ENCODE measurements at regions not wholly inside any gene's neighbourhood (a gene's known extent, or its start where the extent isn't known, plus 50 kb on each side); places are given as distances from the start of the nearest gene placed in this dataset.

GRCh38 chr1:25100151-25100833 is 132.0 kb downstream of the SYF2 start:
- DNase-seq, result no peak
- Histone ChIP-seq H3K9me3 (replicated peaks; ENCODE audit: insufficient read depth, low read length) (no peaks in the 10 kb centered on the region), H3K27ac (ENCODE audit: low read length) (no peak overlapping the region), H3K9ac (ENCODE audit: low read length) (no peak overlapping the region), H3K9me2 (replicated peaks; ENCODE audit: insufficient read depth, low read length) (no peaks in the 10 kb centered on the region), H3K4me2 (ENCODE audit: low read depth, low read length) (no peak overlapping the region), H3K79me2 (ENCODE audit: low read length) (no peaks in the 10 kb centered on the region), H2AFZ (ENCODE audit: low read length) (no peak overlapping the region), H3K27me3 (replicated peaks; ENCODE audit: insufficient read depth, low read length) (no peaks in the 10 kb centered on the region), H3K36me3 (replicated peaks; ENCODE audit: insufficient read depth, low read length) (no peaks in the 10 kb centered on the region), H3K4me1 (ENCODE audit: low read length) (peaks cover 26% of the 10 kb centered on the region), H3F3A (ENCODE audit: insufficient read depth, low read length) (no peaks in the 10 kb centered on the region), H3K4me3 (ENCODE audit: low read length) (no peak overlapping the region), H4K20me1 (ENCODE audit: insufficient read depth, low read length) (no peaks in the 10 kb centered on the region)
- TF ChIP-seq EZH2phosphoT487 (IDR thresholded peaks at IDR 0.05; ENCODE audit: low read length) (no peak), EZH2 (optimal IDR thresholded peaks at IDR 0.05; ENCODE audit: low read depth, low read length) (no peak)
- TF ChIP-seq, protein P1, sequence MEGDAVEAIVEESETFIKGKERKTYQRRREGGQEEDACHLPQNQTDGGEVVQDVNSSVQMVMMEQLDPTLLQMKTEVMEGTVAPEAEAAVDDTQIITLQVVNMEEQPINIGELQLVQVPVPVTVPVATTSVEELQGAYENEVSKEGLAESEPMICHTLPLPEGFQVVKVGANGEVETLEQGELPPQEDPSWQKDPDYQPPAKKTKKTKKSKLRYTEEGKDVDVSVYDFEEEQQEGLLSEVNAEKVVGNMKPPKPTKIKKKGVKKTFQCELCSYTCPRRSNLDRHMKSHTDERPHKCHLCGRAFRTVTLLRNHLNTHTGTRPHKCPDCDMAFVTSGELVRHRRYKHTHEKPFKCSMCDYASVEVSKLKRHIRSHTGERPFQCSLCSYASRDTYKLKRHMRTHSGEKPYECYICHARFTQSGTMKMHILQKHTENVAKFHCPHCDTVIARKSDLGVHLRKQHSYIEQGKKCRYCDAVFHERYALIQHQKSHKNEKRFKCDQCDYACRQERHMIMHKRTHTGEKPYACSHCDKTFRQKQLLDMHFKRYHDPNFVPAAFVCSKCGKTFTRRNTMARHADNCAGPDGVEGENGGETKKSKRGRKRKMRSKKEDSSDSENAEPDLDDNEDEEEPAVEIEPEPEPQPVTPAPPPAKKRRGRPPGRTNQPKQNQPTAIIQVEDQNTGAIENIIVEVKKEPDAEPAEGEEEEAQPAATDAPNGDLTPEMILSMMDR (IDR thresholded peaks at IDR 0.05; ENCODE audit: low read length), result no peak

DNA sequence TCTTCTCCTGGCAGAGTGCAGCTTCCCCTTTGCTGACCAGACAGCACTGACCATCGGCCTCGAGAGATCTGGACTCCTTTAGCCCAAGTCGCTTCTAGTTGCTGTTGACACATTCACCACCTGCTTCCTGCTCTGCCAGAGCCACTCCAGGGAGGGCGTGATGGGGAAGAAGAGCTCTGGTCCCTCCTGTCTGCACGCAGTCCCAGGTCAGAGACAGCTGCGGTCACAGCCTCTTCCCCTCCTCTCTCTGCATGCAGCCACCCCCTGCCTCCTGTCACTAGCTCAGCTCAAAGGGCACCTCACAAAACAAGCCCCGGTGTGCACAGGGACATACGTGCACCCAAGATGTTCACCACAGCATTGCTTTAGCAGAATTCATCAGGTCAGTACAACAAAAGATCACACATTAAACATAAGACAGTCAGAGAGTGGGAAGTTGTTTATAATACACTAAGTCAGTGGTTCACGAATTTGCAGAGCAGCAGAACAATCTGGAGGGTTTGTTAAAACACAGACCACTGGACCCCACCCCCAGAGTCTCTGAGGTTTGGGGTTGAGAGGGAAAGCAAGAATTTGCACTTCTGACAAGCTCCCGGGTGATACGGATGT is 132.9 kb downstream of the SYF2 start:
- peaks cover 27% of the 10 kb centered on the region for H3K4me1 ChIP-seq (ENCODE audit: low read length)
- no peaks in the 10 kb centered on the region for H3F3A ChIP-seq (ENCODE audit: insufficient read depth, low read length)
- H3K36me3 ChIP-seq (replicated peaks; ENCODE audit: insufficient read depth, low read length), result no peaks in the 10 kb centered on the region
- no peak overlapping the region for H3K9ac ChIP-seq (ENCODE audit: low read length)
- no peak for TF ChIP-seq EZH2phosphoT487 (IDR thresholded peaks at IDR 0.05; ENCODE audit: low read length)
- no peak overlapping the region for H3K27ac ChIP-seq (ENCODE audit: low read length)
- H3K4me3 ChIP-seq (ENCODE audit: low read length), result no peak overlapping the region
- no peaks in the 10 kb centered on the region for H3K9me2 ChIP-seq (replicated peaks; ENCODE audit: insufficient read depth, low read length)
- no peaks in the 10 kb centered on the region for H4K20me1 ChIP-seq (ENCODE audit: insufficient read depth, low read length)
- no peaks in the 10 kb centered on the region for H3K9me3 ChIP-seq (replicated peaks; ENCODE audit: insufficient read depth, low read length)
- no peaks in the 10 kb centered on the region for H3K27me3 ChIP-seq (replicated peaks; ENCODE audit: insufficient read depth, low read length)
- H2AFZ ChIP-seq (ENCODE audit: low read length), result peak overlapping the region; percentile 28; the same call in 1 of the 2 replicates
- DNase-seq, result no peak
- H3K79me2 ChIP-seq (ENCODE audit: low read length), result no peaks in the 10 kb centered on the region
- H3K4me2 ChIP-seq (ENCODE audit: low read depth, low read length), result no peak overlapping the region

DNA sequence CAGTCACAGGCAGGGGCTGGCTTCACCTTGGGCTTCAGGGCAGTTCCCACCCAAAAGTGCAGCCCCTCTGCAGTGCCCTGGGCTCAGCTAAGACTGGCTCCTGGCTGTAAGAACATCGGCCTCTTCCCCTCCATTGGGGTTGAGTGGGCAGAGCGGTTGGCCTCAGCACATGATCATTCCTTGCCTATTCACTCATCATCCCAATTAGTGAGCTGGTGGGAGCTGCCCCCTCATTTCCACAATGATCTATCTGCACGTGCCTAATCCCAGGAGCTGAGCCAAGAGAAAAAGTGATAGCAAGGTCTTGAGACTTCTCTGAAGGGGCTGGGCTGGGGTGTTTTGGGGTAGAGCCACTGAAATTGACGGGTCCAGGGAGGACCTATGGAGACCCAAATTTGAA is 133.6 kb downstream of the SYF2 start:
- Histone ChIP-seq H3K4me1 (ENCODE audit: low read length) (peaks cover 27% of the 10 kb centered on the region), H3K27me3 (replicated peaks; ENCODE audit: insufficient read depth, low read length) (no peaks in the 10 kb centered on the region), H3K4me2 (ENCODE audit: low read depth, low read length) (no peak overlapping the region), H3F3A (ENCODE audit: insufficient read depth, low read length) (no peaks in the 10 kb centered on the region), H3K27ac (ENCODE audit: low read length) (no peak overlapping the region), H3K4me3 (ENCODE audit: low read length) (no peak overlapping the region), H2AFZ (ENCODE audit: low read length) (no peak overlapping the region), H3K36me3 (replicated peaks; ENCODE audit: insufficient read depth, low read length) (no peaks in the 10 kb centered on the region), H3K9me2 (replicated peaks; ENCODE audit: insufficient read depth, low read length) (no peaks in the 10 kb centered on the region), H3K79me2 (ENCODE audit: low read length) (no peaks in the 10 kb centered on the region), H3K9me3 (replicated peaks; ENCODE audit: insufficient read depth, low read length) (no peaks in the 10 kb centered on the region), H4K20me1 (ENCODE audit: insufficient read depth, low read length) (no peaks in the 10 kb centered on the region), H3K9ac (ENCODE audit: low read length) (no peak overlapping the region)
- TF ChIP-seq EZH2 (optimal IDR thresholded peaks at IDR 0.05; ENCODE audit: low read depth, low read length), result no peak
- TF ChIP-seq EZH2phosphoT487 (IDR thresholded peaks at IDR 0.05; ENCODE audit: low read length), result no peak
- TF ChIP-seq, protein P1 (IDR thresholded peaks at IDR 0.05; ENCODE audit: low read length), result no peak
- no peak for DNase-seq

All from MM.1S (cell line).